ENCODE measurements at regions not wholly inside any gene's neighbourhood (a gene's known extent, or its start where the extent isn't known, plus 50 kb on each side); places are given as distances from the start of the nearest gene placed in this dataset.

- Histone ChIP-seq H3K4me3 (ENCODE audit: low read length) (no peak overlapping the region), H3K36me3 (ENCODE audit: control insufficient read depth, insufficient read depth, low read length) (no peaks in the 10 kb centered on the region), H3K4me2 (ENCODE audit: low read length) (no peak overlapping the region), H2BK5ac (ENCODE audit: low read length) (no peak overlapping the region), H3K23ac (ENCODE audit: low read length) (no peak overlapping the region), H4K5ac (ENCODE audit: low read length) (no peak overlapping the region), H3K18ac (ENCODE audit: low read length) (no peak overlapping the region), H3K79me2 (ENCODE audit: control insufficient read depth, insufficient read depth, low read length) (no peaks in the 10 kb centered on the region), H3K79me1 (ENCODE audit: low read length) (no peaks in the 10 kb centered on the region), H3K9ac (ENCODE audit: low read length) (no peak overlapping the region), H3K56ac (ENCODE audit: low read length) (no peak overlapping the region), H4K8ac (ENCODE audit: low read depth, low read length) (no peak overlapping the region), H2BK120ac (ENCODE audit: low read depth, low read length) (no peak overlapping the region), H3K4ac (ENCODE audit: low read depth, low read length) (no peak overlapping the region), H3K27ac (ENCODE audit: low read depth, low read length) (no peak overlapping the region), H2AK5ac (ENCODE audit: low read length) (no peak overlapping the region), H2BK15ac (replicated peaks; ENCODE audit: low read depth) (no peak overlapping the region), H3K27me3 (ENCODE audit: insufficient read depth, low read length, poor library complexity) (no peaks in the 10 kb centered on the region), H3K4me1 (ENCODE audit: control insufficient read depth, low read depth, low read length) (no peaks in the 10 kb centered on the region)
- DNase-seq: peak; percentile 57
- WGBS (ENCODE audit: extremely low coverage, insufficient coverage, low lambda C conversion rate): no CpG with 5 or more reads among the region's 3 CpGs
These were observed 393.6 kb upstream of the PROK2 start for GRCh38 chr3:72178463-72179106.

DNA sequence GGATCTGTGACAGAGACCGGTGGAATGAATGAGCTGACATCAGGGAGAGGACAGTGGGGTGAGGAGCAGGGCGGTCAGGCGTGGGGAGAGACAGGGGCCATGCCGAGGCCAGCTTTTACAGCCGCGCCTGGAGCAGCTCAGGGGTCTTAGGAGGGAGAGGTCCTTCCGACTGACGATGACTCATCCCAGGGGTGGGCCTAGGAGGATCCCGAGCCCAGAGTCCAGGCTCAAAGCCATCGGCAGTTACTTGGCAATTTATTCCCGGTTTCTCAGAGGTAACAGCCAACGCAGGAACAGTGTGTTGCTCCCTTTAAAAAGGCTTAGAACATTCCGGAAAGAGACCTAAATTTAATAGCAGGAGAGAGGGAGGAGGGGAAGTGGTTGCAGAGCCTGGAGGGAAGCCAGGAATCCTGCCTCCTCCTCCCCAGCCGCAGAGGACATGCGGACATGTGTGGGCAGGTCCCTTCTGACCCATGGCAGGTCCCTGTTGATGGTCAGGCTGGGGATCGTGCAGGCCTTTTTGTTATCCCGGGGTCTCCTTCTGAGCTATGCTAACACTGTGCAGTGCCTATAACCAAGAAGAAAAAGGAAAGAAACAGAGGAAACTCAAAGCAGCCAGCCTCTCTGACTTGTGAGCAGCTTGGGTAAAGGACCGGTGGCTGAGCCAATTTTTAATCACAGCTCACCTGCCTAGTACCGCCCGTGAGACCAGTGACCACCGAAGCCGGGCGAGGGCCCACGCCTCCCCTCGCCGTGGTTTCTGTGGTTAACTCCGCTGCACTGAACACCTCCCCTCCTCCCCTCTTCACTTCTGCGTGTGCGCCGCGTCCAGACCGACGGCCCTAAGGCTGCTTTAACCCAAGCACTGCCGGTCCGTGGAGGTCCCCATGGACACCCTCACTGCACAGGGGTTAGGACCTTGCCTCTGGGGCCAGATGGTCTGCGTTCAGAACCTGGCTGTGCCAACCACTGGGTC, 392.4 kb upstream of the PROK2 start:
- WGBS (ENCODE audit: extremely low coverage, insufficient coverage, low lambda C conversion rate): no CpG with 5 or more reads among the region's 36 CpGs
- DNase-seq: no peak
- H2AK5ac ChIP-seq (ENCODE audit: low read length): peak overlapping the region; percentile 65
- H3K36me3 ChIP-seq (ENCODE audit: control insufficient read depth, insufficient read depth, low read length): no peaks in the 10 kb centered on the region
- H3K27me3 ChIP-seq (ENCODE audit: insufficient read depth, low read length, poor library complexity): no peaks in the 10 kb centered on the region
- H3K79me2 ChIP-seq (ENCODE audit: control insufficient read depth, insufficient read depth, low read length): no peaks in the 10 kb centered on the region
- H3K27ac ChIP-seq (ENCODE audit: low read depth, low read length): no peak overlapping the region
- no peak overlapping the region for H4K5ac ChIP-seq (ENCODE audit: low read length)
- no peak overlapping the region for H3K18ac ChIP-seq (ENCODE audit: low read length)
- H3K56ac ChIP-seq (ENCODE audit: low read length): no peak overlapping the region
- H3K9ac ChIP-seq (ENCODE audit: low read length): no peak overlapping the region
- H2BK5ac ChIP-seq (ENCODE audit: low read length): no peak overlapping the region
- no peak overlapping the region for H3K4me3 ChIP-seq (ENCODE audit: low read length)
- no peak overlapping the region for H3K4me2 ChIP-seq (ENCODE audit: low read length)
- H3K4ac ChIP-seq (ENCODE audit: low read depth, low read length): no peak overlapping the region
- no peak overlapping the region for H2BK15ac ChIP-seq (replicated peaks; ENCODE audit: low read depth)
- no peaks in the 10 kb centered on the region for H3K79me1 ChIP-seq (ENCODE audit: low read length)
- H4K8ac ChIP-seq (ENCODE audit: low read depth, low read length): no peak overlapping the region
- H2BK120ac ChIP-seq (ENCODE audit: low read depth, low read length): no peak overlapping the region
- no peaks in the 10 kb centered on the region for H3K4me1 ChIP-seq (ENCODE audit: control insufficient read depth, low read depth, low read length)
- H3K23ac ChIP-seq (ENCODE audit: low read length): no peak overlapping the region

- no peaks in the 10 kb centered on the region for H3K79me1 ChIP-seq (ENCODE audit: low read length)
- H3K79me2 ChIP-seq (ENCODE audit: control insufficient read depth, insufficient read depth, low read length): no peaks in the 10 kb centered on the region
- no peak for DNase-seq
- H3K27me3 ChIP-seq (ENCODE audit: insufficient read depth, low read length, poor library complexity): no peaks in the 10 kb centered on the region
- no peak overlapping the region for H4K5ac ChIP-seq (ENCODE audit: low read length)
- H2BK120ac ChIP-seq (ENCODE audit: low read depth, low read length): no peak overlapping the region
- WGBS (ENCODE audit: extremely low coverage, insufficient coverage, low lambda C conversion rate): no CpG with 5 or more reads among the region's 8 CpGs
- H3K23ac ChIP-seq (ENCODE audit: low read length): no peak overlapping the region
- no peak overlapping the region for H3K4me3 ChIP-seq (ENCODE audit: low read length)
- no peaks in the 10 kb centered on the region for H3K36me3 ChIP-seq (ENCODE audit: control insufficient read depth, insufficient read depth, low read length)
- no peaks in the 10 kb centered on the region for H3K4me1 ChIP-seq (ENCODE audit: control insufficient read depth, low read depth, low read length)
- H2BK15ac ChIP-seq (replicated peaks; ENCODE audit: low read depth): no peak overlapping the region
- no peak overlapping the region for H3K4me2 ChIP-seq (ENCODE audit: low read length)
- no peak overlapping the region for H3K27ac ChIP-seq (ENCODE audit: low read depth, low read length)
- H3K18ac ChIP-seq (ENCODE audit: low read length): no peak overlapping the region
- H2AK5ac ChIP-seq (ENCODE audit: low read length): no peak overlapping the region
- H2BK5ac ChIP-seq (ENCODE audit: low read length): no peak overlapping the region
- no peak overlapping the region for H3K4ac ChIP-seq (ENCODE audit: low read depth, low read length)
- H3K9ac ChIP-seq (ENCODE audit: low read length): no peak overlapping the region
- no peak overlapping the region for H4K8ac ChIP-seq (ENCODE audit: low read depth, low read length)
- H3K56ac ChIP-seq (ENCODE audit: low read length): no peak overlapping the region
These were observed 391.6 kb upstream of the PROK2 start for GRCh38 chr3:72176537-72177041.

- Histone ChIP-seq H3K79me1 (ENCODE audit: low read length) (no peaks in the 10 kb centered on the region), H3K18ac (ENCODE audit: low read length) (no peak overlapping the region), H3K4me2 (ENCODE audit: low read length) (no peak overlapping the region), H4K5ac (ENCODE audit: low read length) (no peak overlapping the region), H3K27ac (ENCODE audit: low read depth, low read length) (no peak overlapping the region), H3K4me3 (ENCODE audit: low read length) (no peak overlapping the region), H3K9ac (ENCODE audit: low read length) (no peak overlapping the region), H3K23ac (ENCODE audit: low read length) (no peak overlapping the region), H3K27me3 (ENCODE audit: insufficient read depth, low read length, poor library complexity) (no peaks in the 10 kb centered on the region), H2BK15ac (replicated peaks; ENCODE audit: low read depth) (no peak overlapping the region), H2BK120ac (ENCODE audit: low read depth, low read length) (no peak overlapping the region), H3K56ac (ENCODE audit: low read length) (no peak overlapping the region), H2BK5ac (ENCODE audit: low read length) (no peak overlapping the region), H3K4me1 (ENCODE audit: control insufficient read depth, low read depth, low read length) (no peaks in the 10 kb centered on the region), H2AK5ac (ENCODE audit: low read length) (no peak overlapping the region), H3K79me2 (ENCODE audit: control insufficient read depth, insufficient read depth, low read length) (no peaks in the 10 kb centered on the region), H4K8ac (ENCODE audit: low read depth, low read length) (no peak overlapping the region), H3K36me3 (ENCODE audit: control insufficient read depth, insufficient read depth, low read length) (no peaks in the 10 kb centered on the region), H3K4ac (ENCODE audit: low read depth, low read length) (no peak overlapping the region)
- DNase-seq: no peak
- WGBS (ENCODE audit: extremely low coverage, insufficient coverage, low lambda C conversion rate): no CpG with 5 or more reads among the region's 6 CpGs
These were observed 390.4 kb upstream of the PROK2 start for GRCh38 chr3:72175296-72175858.

GRCh38 chr3:72174890-72175289, 389.9 kb upstream of the PROK2 start:
- Histone ChIP-seq H3K4me3 (ENCODE audit: low read length) (no peak overlapping the region), H2BK5ac (ENCODE audit: low read length) (no peak overlapping the region), H3K36me3 (ENCODE audit: control insufficient read depth, insufficient read depth, low read length) (no peaks in the 10 kb centered on the region), H3K9ac (ENCODE audit: low read length) (no peak overlapping the region), H3K18ac (ENCODE audit: low read length) (no peak overlapping the region), H2AK5ac (ENCODE audit: low read length) (no peak overlapping the region), H3K4me2 (ENCODE audit: low read length) (no peak overlapping the region), H2BK120ac (ENCODE audit: low read depth, low read length) (no peak overlapping the region), H3K56ac (ENCODE audit: low read length) (no peak overlapping the region), H3K4me1 (ENCODE audit: control insufficient read depth, low read depth, low read length) (no peaks in the 10 kb centered on the region), H3K27me3 (ENCODE audit: insufficient read depth, low read length, poor library complexity) (no peaks in the 10 kb centered on the region), H3K23ac (ENCODE audit: low read length) (no peak overlapping the region), H3K79me2 (ENCODE audit: control insufficient read depth, insufficient read depth, low read length) (no peaks in the 10 kb centered on the region), H2BK15ac (replicated peaks; ENCODE audit: low read depth) (no peak overlapping the region), H4K5ac (ENCODE audit: low read length) (no peak overlapping the region), H3K4ac (ENCODE audit: low read depth, low read length) (no peak overlapping the region), H3K79me1 (ENCODE audit: low read length) (no peaks in the 10 kb centered on the region), H4K8ac (ENCODE audit: low read depth, low read length) (no peak overlapping the region), H3K27ac (ENCODE audit: low read depth, low read length) (no peak overlapping the region)
- no peak for DNase-seq
- no CpG with 5 or more reads among the region's 5 CpGs for WGBS (ENCODE audit: extremely low coverage, insufficient coverage, low lambda C conversion rate)

Data from mesendoderm (in vitro differentiated cells).